ACC112 (cell line): ENCODE measurements at regions not wholly inside any gene's neighbourhood (a gene's known extent, or its start where the extent isn't known, plus 50 kb on each side); places are given as distances from the start of the nearest gene placed in this dataset.

Experiments used
- H2AFZ ChIP-seq: fragments of 200-600 bp; sonication (generic); one replicate; pipeline ENCODE4 v1.6.0; 2017; ENCODE audit warnings: antibody characterized with exemption, low read length; ENCODE audit not compliant: unreplicated experiment
- H3K27ac ChIP-seq: fragments of 200-600 bp; sonication (generic); 2 replicates; pipeline ENCODE4 v1.5.1; 2014; ENCODE audit warnings: low read depth, mild to moderate bottlenecking, antibody characterized with exemption, low read length, moderate library complexity
- H3K27me3 ChIP-seq: fragments of 200-600 bp; sonication (generic); 2 replicates; pipeline ENCODE4 v1.6.1; 2014; ENCODE audit warnings: mild to moderate bottlenecking, antibody characterized with exemption, low read length, moderate library complexity, mixed read lengths; ENCODE audit not compliant: insufficient read depth
- H3K36me3 ChIP-seq: fragments of 200-600 bp; sonication (generic); 2 replicates; pipeline ENCODE4 v1.6.1; 2016; ENCODE audit warnings: mild to moderate bottlenecking, antibody characterized with exemption, low read length, moderate library complexity, mixed read lengths; ENCODE audit not compliant: insufficient read depth
- H3K4me1 ChIP-seq: fragments of 200-600 bp; sonication (generic); one replicate; pipeline ENCODE4 v1.6.1; 2016; ENCODE audit warnings: low read length, mixed read lengths; ENCODE audit not compliant: insufficient read depth, unreplicated experiment, control insufficient read depth
- H3K4me3 ChIP-seq: fragments of 200-600 bp; sonication (generic); 2 replicates; pipeline ENCODE4 v1.5.1; 2014; ENCODE audit warnings: mild to moderate bottlenecking, low read depth, low read length
- H3K79me2 ChIP-seq: fragments of 200-600 bp; sonication (generic); one replicate; pipeline ENCODE4 v1.6.0; 2016; ENCODE audit warnings: low read length; ENCODE audit not compliant: control insufficient read depth, unreplicated experiment, insufficient read depth

- Histone ChIP-seq H3K36me3 (no peaks in the 10 kb centered on the region), H3K4me1 (no peaks in the 10 kb centered on the region), H3K4me3 (no peak overlapping the region), H3K27ac (no peak overlapping the region), H2AFZ (no peak overlapping the region), H3K27me3 (no peaks in the 10 kb centered on the region), H3K79me2 (no peaks in the 10 kb centered on the region)
These were observed 250.5 kb downstream of the KCNN2 start for GRCh38 chr5:114612406-114612805.

GRCh38 chr5:114581136-114581535 is 219.3 kb downstream of the KCNN2 start:
- Histone ChIP-seq H3K27me3 (no peaks in the 10 kb centered on the region), H3K36me3 (no peaks in the 10 kb centered on the region), H3K79me2 (no peaks in the 10 kb centered on the region), H2AFZ (no peak overlapping the region), H3K4me3 (no peak overlapping the region), H3K4me1 (no peaks in the 10 kb centered on the region), H3K27ac (no peak overlapping the region)

DNA sequence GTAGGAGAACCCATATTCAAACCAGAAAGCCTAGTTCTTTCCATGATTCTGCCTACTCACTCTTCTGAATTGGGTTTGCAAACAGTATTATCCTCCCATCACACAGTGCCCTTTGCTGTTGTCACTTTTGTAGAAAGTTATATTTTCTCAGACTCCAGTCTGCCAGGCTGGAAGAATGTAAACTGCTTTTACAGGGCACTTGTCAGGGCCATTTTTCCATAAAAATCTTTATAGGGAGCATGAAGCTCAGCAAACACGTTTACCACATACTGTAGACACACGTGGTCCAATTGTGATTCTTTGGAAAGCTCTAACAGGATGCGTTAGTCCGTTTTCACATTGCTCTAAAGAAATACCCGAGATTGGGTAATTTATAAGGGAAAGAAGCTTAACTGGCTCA is 204.0 kb downstream of the KCNN2 start:
- no peaks in the 10 kb centered on the region for H3K4me1 ChIP-seq
- no peak overlapping the region for H3K4me3 ChIP-seq
- no peak overlapping the region for H2AFZ ChIP-seq
- no peak overlapping the region for H3K27ac ChIP-seq
- no peaks in the 10 kb centered on the region for H3K27me3 ChIP-seq
- H3K79me2 ChIP-seq, result no peaks in the 10 kb centered on the region
- H3K36me3 ChIP-seq, result no peaks in the 10 kb centered on the region

DNA sequence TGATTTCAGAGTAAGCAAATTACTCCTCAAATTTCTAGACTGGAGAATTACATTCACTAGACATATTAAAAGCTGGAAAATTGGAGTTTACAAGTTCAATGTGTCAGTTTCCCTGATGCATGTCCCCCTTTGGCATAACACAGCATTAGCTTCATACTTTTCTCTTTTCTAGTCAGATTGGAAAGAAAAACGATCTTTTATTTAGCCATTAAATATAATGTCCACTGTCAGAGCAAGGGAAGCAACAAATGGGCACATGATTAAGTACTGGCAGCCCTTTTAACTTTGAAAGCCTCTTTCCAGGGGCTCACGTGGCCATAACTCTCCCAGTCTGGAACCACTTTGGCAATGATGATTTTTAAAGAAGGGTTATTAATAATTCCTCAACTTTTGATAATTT is 203.3 kb downstream of the KCNN2 start:
- no peak overlapping the region for H2AFZ ChIP-seq
- no peaks in the 10 kb centered on the region for H3K79me2 ChIP-seq
- H3K27ac ChIP-seq, result no peak overlapping the region
- no peak overlapping the region for H3K4me3 ChIP-seq
- H3K4me1 ChIP-seq, result no peaks in the 10 kb centered on the region
- H3K36me3 ChIP-seq, result no peaks in the 10 kb centered on the region
- no peaks in the 10 kb centered on the region for H3K27me3 ChIP-seq

DNA sequence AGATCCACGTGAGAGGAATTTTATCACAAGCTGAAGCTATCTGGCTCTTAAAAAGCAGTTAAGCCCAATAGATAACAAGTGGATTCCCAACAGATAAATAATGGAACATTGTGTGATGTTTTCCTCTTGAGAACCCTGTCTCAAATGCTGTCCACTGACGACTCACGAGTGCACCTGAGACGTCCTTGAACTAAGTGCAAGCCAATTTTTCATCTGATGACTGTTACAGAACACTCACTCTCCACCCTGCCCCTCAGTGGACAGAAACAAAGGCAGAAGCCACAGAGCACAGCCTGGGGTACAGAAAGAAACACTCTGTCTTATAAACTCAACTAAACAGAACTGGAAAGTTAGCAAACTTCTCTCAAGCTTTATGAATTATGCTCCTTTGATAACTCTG is 199.5 kb downstream of the KCNN2 start:
- no peaks in the 10 kb centered on the region for H3K4me1 ChIP-seq
- H2AFZ ChIP-seq, result no peak overlapping the region

More for the DNA sequence above, 199.5 kb downstream of the KCNN2 start:
- Histone ChIP-seq H3K4me3 (no peak overlapping the region), H3K27ac (no peak overlapping the region), H3K36me3 (no peaks in the 10 kb centered on the region), H3K79me2 (no peaks in the 10 kb centered on the region), H3K27me3 (no peaks in the 10 kb centered on the region)
